HCT116 (cell line): ENCODE measurements at regions not wholly inside any gene's neighbourhood (a gene's known extent, or its start where the extent isn't known, plus 50 kb on each side); places are given as distances from the start of the nearest gene placed in this dataset.

Experiments
- ATAC-seq: fragments of 200-7000 bp; cut with Tn5 transposase; 2 replicates; pipeline ENCODE4 v1.9.1; 2020; ENCODE audit warnings: mild to moderate bottlenecking, moderate library complexity
- BruUV-seq: library from RNA; stranded (reverse); fragments of 400-500 nt; replicated peaks from 2 replicates; lab custom pipeline; 2021; lab: Mats Ljungman, UMichigan
- CTCF ChIA-PET: fragments of 300-600 bp; sonication (Branson Sonifier 250); formaldehyde crosslinking; loops from one replicate; lab custom pipeline; 2021; ENCODE audit warnings: antibody characterized with exemption; lab: Charles Lee
- POLR2A ChIA-PET: fragments of 300-600, 350-600 bp; sonication (Branson Sonifier 250); formaldehyde crosslinking; loops from one replicate; lab custom pipeline; 2021; ENCODE audit warnings: antibody characterized with exemption; lab: Charles Lee
- RAD21 ChIA-PET, 2 experiments: fragments of 300-600 bp; sonication (Branson Sonifier 250); formaldehyde crosslinking; loops; one replicate each; lab custom pipeline; 2023; ENCODE audit warnings: low total read pairs in 2 of 2; ENCODE audit not compliant: uncharacterized antibody in 2 of 2, unreplicated experiment in 2 of 2, low non-redundant PET in 1 of 2; lab: Charles Lee
- DNase-seq: peaks from one replicate; pipeline ENCODE4 v3.0.0-alpha.2; 2010; ENCODE audit warnings: low read depth, low spot score
- H2AFZ ChIP-seq: fragments of 200-600 bp; shearing (Covaris generic), sonication (generic); 2 replicates; pipeline ENCODE4 v1.6.1; 2017; ENCODE audit warnings: low read depth, mixed run types, mixed read lengths, antibody characterized with exemption, low read length; ENCODE audit not compliant: poor library complexity, severe bottlenecking
- H3K27ac ChIP-seq: 2 replicates; pipeline ENCODE4 v1.5.1; 2012; ENCODE audit warnings: low read depth, low read length
- H3K27me3 ChIP-seq: fragments of 200-600 bp; sonication (generic); 2 replicates; pipeline ENCODE4 v1.6.1; 2016; ENCODE audit warnings: mixed run types, low read length, mixed read lengths; ENCODE audit not compliant: insufficient read depth
- H3K36me3 ChIP-seq, 2 experiments: fragments of 200-500 bp in 1 of 2; fragments of 200-600 bp in 1 of 2; sonication (Bioruptor generic) in 1 of 2; sonication (generic) in 1 of 2; 2 replicates each; pipeline versions ENCODE4 v1.5.1 to v1.6.1; 2014 to 2016; ENCODE audit warnings: low read length in 2 of 2, inconsistent platforms in 1 of 2, mixed read lengths in 1 of 2, mixed run types in 1 of 2; ENCODE audit not compliant: insufficient read depth in 2 of 2, control insufficient read depth in 1 of 2
- H3K4me1 ChIP-seq, 2 experiments: fragments of 200-600 bp in 1 of 2; sonication (generic) in 1 of 2; 2 replicates each; pipeline versions ENCODE4 v1.5.1 to v1.6.1; 2012 to 2017; ENCODE audit warnings: low read length in 2 of 2, inconsistent platforms in 1 of 2, mild to moderate bottlenecking in 1 of 2, mixed read lengths in 1 of 2, mixed run types in 1 of 2, moderate library complexity in 1 of 2; ENCODE audit not compliant: insufficient read depth in 2 of 2, control insufficient read depth in 1 of 2
- H3K4me2 ChIP-seq: fragments of 200-600 bp; sonication (generic); 2 replicates; pipeline ENCODE4 v1.6.1; 2017; ENCODE audit warnings: mixed run types, low read length, mixed read lengths
- H3K4me3 ChIP-seq, 2 experiments: fragments of 200-600 bp in 1 of 2; sonication (generic) in 1 of 2; replicated peaks in 1 of 2; 2 replicates each; pipeline ENCODE4 v1.5.1; 2011 to 2016; ENCODE audit warnings: low read length in 2 of 2, control low read depth in 1 of 2, low read depth in 1 of 2, mild to moderate bottlenecking in 1 of 2, mixed read lengths in 1 of 2, mixed run types in 1 of 2
- H3K79me2 ChIP-seq: fragments of 200-600 bp; sonication (generic); 2 replicates; pipeline ENCODE4 v1.6.1; 2017; ENCODE audit warnings: mild to moderate bottlenecking, mixed run types, low read length, moderate library complexity, mixed read lengths; ENCODE audit not compliant: insufficient read depth
- H3K9ac ChIP-seq: fragments of 200-600 bp; sonication (generic); 2 replicates; pipeline ENCODE4 v1.6.1; 2016; ENCODE audit warnings: low read length, mixed read lengths
- H3K9me2 ChIP-seq: fragments of 200-600 bp; sonication (generic), shearing (Covaris generic); 2 replicates; pipeline ENCODE4 v1.6.1; 2017; ENCODE audit warnings: mixed run types, mild to moderate bottlenecking, moderate library complexity; ENCODE audit not compliant: insufficient read depth
- H3K9me3 ChIP-seq, 2 experiments: fragments of 200-500 bp in 1 of 2; fragments of 200-600 bp in 1 of 2; sonication (Bioruptor generic) in 1 of 2; sonication (generic) in 1 of 2; 2 replicates each; pipeline ENCODE4 v1.6.1; 2014 to 2017; ENCODE audit warnings: low read length in 2 of 2, mixed read lengths in 2 of 2, inconsistent platforms in 1 of 2, low read depth in 1 of 2, mild to moderate bottlenecking in 1 of 2, mixed run types in 1 of 2, moderate library complexity in 1 of 2; ENCODE audit not compliant: control insufficient read depth in 1 of 2, insufficient read depth in 1 of 2
- H4K20me1 ChIP-seq: fragments of 200-600 bp; sonication (generic), shearing (Covaris generic); 2 replicates; pipeline ENCODE4 v1.6.1; 2017; ENCODE audit warnings: mixed run types, mild to moderate bottlenecking, moderate library complexity; ENCODE audit not compliant: insufficient read depth
- CBX3 ChIP-seq: IDR thresholded peaks from 2 replicates; pipeline ENCODE4 v1.6.1; 2012; ENCODE audit warnings: low read depth
- CEBPB ChIP-seq: IDR thresholded peaks from 2 replicates; pipeline ENCODE4 v1.6.1; 2012; ENCODE audit warnings: low read depth
- EGR1 ChIP-seq: IDR thresholded peaks from 2 replicates; pipeline ENCODE4 v1.6.1; 2012; ENCODE audit warnings: low read depth
- ELF1 ChIP-seq: IDR thresholded peaks from 2 replicates; pipeline ENCODE4 v1.6.1; 2012; ENCODE audit warnings: low read depth, borderline replicate concordance
- EZH2 ChIP-seq: fragments of 200-600 bp; sonication (generic); IDR thresholded peaks from 2 replicates; pipeline ENCODE4 v1.6.1; 2017; ENCODE audit warnings: antibody characterized with exemption, mixed run types
- EZH2phosphoT487 ChIP-seq: fragments of 200-600 bp; IDR thresholded peaks from 2 replicates; pipeline ENCODE4 v1.6.1; 2018; ENCODE audit warnings: antibody characterized with exemption, borderline replicate concordance
- JUND ChIP-seq: IDR thresholded peaks from 2 replicates; pipeline ENCODE4 v1.6.1; 2012
- POLR2A ChIP-seq: IDR thresholded peaks from 2 replicates; pipeline ENCODE4 v1.7.0; 2011; ENCODE audit warnings: borderline replicate concordance; ENCODE audit not compliant: insufficient read depth, insufficient read length; ENCODE audit errors: extremely low read depth
- POLR2AphosphoS5 ChIP-seq: IDR thresholded peaks from 2 replicates; pipeline ENCODE4 v1.6.1; 2011; ENCODE audit warnings: mild to moderate bottlenecking, low read depth, low read length, moderate library complexity
- SIN3A ChIP-seq: IDR thresholded peaks from 2 replicates; pipeline ENCODE4 v1.6.1; 2012; ENCODE audit warnings: low read depth
- TCF7L2 ChIP-seq: IDR thresholded peaks from 2 replicates; pipeline ENCODE4 v1.7.0; 2011; ENCODE audit warnings: borderline replicate concordance, inconsistent platforms; ENCODE audit not compliant: insufficient read depth, insufficient read length; ENCODE audit errors: extremely low read depth
- ZFX ChIP-seq: fragments of 450-650 bp; IDR thresholded peaks from 2 replicates; pipeline ENCODE4 v1.6.1; 2017
- intact Hi-C: fragments of 100-400 bp; cut with micrococcal nuclease; formaldehyde crosslinking; loops from 2 replicates; pipeline ENCODE4 v1.10.0; 2022
- TF ChIP-seq, protein P1 (sequence below): IDR thresholded peaks from 2 replicates; pipeline ENCODE4 v1.6.1; 2012; ENCODE audit warnings: low read depth
- TF ChIP-seq, protein P2 (sequence below): IDR thresholded peaks from 2 replicates; pipeline ENCODE4 v1.6.1; 2012
- TF ChIP-seq, protein P3 (sequence below): IDR thresholded peaks from 2 replicates; pipeline ENCODE4 v1.6.1; 2011; ENCODE audit warnings: mild to moderate bottlenecking, low read length, moderate library complexity; ENCODE audit not compliant: insufficient replicate concordance; ENCODE audit errors: extremely low read depth
- TF ChIP-seq, protein P4 (sequence below): IDR thresholded peaks from 2 replicates; pipeline ENCODE4 v1.6.1; 2012
- TF ChIP-seq, protein P5 (sequence below), 3 experiments: fragments of 200-600 bp in 1 of 3; sonication (generic) in 1 of 3; IDR thresholded peaks in 2 of 3; conservative IDR thresholded peaks in 1 of 3; 2 replicates each; pipeline ENCODE4 v1.5.1; 2012 to 2017; ENCODE audit warnings: low read depth in 2 of 3, low read length in 2 of 3, antibody characterized with exemption in 1 of 3, borderline replicate concordance in 1 of 3, control low read depth in 1 of 3, mild to moderate bottlenecking in 1 of 3, mixed read lengths in 1 of 3, mixed run types in 1 of 3, moderate library complexity in 1 of 3; ENCODE audit not compliant: insufficient read depth in 1 of 3

DNA sequence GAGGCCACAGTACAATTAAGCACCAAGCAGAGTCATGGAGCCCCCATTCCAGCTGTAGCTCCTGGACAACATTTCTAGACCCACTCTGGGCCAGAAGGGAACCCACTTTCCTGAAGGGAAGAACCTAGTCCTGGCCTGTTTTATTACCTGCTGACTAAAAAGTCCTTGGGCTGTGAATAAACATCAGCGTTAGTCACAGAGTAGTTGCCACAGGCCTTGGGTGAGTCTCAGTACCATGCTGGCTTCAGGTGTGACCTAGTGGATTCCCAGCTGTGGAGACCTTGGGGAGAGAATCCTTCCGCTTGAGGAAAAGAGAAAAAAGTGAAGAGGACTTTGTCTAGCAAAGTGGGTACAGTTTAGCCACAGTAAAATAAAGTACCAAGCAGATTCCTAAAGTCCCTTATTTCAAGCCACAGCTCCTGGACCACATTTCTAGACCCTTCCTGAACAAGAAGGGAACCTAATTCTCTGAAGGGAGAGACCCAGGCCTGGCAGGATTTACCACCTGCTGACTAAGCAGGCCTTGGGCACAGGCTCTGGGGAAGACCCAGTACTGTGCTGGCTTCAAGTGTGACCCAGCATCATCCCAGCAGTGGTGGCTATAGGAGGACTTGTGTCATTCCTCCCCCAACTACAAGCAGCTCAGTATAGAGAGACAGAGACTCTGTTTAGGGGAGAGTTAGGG lies 118.3 kb upstream of the KCNH8 start:
- no peak overlapping the region for H3K27ac ChIP-seq
- no peaks in the 10 kb centered on the region for H3K9me2 ChIP-seq
- no peak for TF ChIP-seq CEBPB
- no peak for TF ChIP-seq POLR2A
- TF ChIP-seq, protein P1, sequence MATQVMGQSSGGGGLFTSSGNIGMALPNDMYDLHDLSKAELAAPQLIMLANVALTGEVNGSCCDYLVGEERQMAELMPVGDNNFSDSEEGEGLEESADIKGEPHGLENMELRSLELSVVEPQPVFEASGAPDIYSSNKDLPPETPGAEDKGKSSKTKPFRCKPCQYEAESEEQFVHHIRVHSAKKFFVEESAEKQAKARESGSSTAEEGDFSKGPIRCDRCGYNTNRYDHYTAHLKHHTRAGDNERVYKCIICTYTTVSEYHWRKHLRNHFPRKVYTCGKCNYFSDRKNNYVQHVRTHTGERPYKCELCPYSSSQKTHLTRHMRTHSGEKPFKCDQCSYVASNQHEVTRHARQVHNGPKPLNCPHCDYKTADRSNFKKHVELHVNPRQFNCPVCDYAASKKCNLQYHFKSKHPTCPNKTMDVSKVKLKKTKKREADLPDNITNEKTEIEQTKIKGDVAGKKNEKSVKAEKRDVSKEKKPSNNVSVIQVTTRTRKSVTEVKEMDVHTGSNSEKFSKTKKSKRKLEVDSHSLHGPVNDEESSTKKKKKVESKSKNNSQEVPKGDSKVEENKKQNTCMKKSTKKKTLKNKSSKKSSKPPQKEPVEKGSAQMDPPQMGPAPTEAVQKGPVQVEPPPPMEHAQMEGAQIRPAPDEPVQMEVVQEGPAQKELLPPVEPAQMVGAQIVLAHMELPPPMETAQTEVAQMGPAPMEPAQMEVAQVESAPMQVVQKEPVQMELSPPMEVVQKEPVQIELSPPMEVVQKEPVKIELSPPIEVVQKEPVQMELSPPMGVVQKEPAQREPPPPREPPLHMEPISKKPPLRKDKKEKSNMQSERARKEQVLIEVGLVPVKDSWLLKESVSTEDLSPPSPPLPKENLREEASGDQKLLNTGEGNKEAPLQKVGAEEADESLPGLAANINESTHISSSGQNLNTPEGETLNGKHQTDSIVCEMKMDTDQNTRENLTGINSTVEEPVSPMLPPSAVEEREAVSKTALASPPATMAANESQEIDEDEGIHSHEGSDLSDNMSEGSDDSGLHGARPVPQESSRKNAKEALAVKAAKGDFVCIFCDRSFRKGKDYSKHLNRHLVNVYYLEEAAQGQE = no peak
- TF ChIP-seq, protein P2, sequence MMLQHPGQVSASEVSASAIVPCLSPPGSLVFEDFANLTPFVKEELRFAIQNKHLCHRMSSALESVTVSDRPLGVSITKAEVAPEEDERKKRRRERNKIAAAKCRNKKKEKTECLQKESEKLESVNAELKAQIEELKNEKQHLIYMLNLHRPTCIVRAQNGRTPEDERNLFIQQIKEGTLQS = no peak
- TF ChIP-seq POLR2AphosphoS5 = no peak
- TF ChIP-seq EGR1 = no peak
- TF ChIP-seq CBX3 = no peak
- TF ChIP-seq TCF7L2 = no peak
- no peak for TF ChIP-seq JUND
- TF ChIP-seq, protein P3, sequence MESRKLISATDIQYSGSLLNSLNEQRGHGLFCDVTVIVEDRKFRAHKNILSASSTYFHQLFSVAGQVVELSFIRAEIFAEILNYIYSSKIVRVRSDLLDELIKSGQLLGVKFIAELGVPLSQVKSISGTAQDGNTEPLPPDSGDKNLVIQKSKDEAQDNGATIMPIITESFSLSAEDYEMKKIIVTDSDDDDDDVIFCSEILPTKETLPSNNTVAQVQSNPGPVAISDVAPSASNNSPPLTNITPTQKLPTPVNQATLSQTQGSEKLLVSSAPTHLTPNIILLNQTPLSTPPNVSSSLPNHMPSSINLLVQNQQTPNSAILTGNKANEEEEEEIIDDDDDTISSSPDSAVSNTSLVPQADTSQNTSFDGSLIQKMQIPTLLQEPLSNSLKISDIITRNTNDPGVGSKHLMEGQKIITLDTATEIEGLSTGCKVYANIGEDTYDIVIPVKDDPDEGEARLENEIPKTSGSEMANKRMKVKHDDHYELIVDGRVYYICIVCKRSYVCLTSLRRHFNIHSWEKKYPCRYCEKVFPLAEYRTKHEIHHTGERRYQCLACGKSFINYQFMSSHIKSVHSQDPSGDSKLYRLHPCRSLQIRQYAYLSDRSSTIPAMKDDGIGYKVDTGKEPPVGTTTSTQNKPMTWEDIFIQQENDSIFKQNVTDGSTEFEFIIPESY = no peak
- no peak for TF ChIP-seq ELF1
- TF ChIP-seq EZH2 = no peak
- TF ChIP-seq, protein P4, sequence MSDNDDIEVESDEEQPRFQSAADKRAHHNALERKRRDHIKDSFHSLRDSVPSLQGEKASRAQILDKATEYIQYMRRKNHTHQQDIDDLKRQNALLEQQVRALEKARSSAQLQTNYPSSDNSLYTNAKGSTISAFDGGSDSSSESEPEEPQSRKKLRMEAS = no peak
- TF ChIP-seq, protein P5, sequence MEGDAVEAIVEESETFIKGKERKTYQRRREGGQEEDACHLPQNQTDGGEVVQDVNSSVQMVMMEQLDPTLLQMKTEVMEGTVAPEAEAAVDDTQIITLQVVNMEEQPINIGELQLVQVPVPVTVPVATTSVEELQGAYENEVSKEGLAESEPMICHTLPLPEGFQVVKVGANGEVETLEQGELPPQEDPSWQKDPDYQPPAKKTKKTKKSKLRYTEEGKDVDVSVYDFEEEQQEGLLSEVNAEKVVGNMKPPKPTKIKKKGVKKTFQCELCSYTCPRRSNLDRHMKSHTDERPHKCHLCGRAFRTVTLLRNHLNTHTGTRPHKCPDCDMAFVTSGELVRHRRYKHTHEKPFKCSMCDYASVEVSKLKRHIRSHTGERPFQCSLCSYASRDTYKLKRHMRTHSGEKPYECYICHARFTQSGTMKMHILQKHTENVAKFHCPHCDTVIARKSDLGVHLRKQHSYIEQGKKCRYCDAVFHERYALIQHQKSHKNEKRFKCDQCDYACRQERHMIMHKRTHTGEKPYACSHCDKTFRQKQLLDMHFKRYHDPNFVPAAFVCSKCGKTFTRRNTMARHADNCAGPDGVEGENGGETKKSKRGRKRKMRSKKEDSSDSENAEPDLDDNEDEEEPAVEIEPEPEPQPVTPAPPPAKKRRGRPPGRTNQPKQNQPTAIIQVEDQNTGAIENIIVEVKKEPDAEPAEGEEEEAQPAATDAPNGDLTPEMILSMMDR (IDR thresholded peaks at IDR 0.05 in 2 of 3, conservative IDR thresholded peaks at IDR 0.05 in 1 of 3; ENCODE audit: borderline replicate concordance in 1 of 3, insufficient read depth in 1 of 3, low read depth in 2 of 3, low read length in 2 of 3) = no peak
- TF ChIP-seq EZH2phosphoT487 = no peak
- no peak for TF ChIP-seq SIN3A
- TF ChIP-seq ZFX = no peak
- ATAC-seq = no peak
- CTCF ChIA-PET = no interaction called here
- H3K9ac ChIP-seq = no peak overlapping the region
- H3K4me2 ChIP-seq = no peak overlapping the region
- no peaks in the 10 kb centered on the region for H3K4me1 ChIP-seq
- no peak overlapping the region for H3K4me3 ChIP-seq
- peaks cover 0 to 10% of the 10 kb centered on the region in 2 experiments; a peak in 2 of 4 replicates for H3K9me3 ChIP-seq
- no peak overlapping the region for H2AFZ ChIP-seq
- no peaks in the 10 kb centered on the region for H3K79me2 ChIP-seq
- no TSS peak for BruUV-seq
- no peaks in the 10 kb centered on the region for H4K20me1 ChIP-seq
- no peaks in the 10 kb centered on the region for H3K27me3 ChIP-seq
- POLR2A ChIA-PET = no interaction called here
- DNase-seq = no peak
- RAD21 ChIA-PET = no interaction called here
- H3K36me3 ChIP-seq = no peaks in the 10 kb centered on the region
- intact Hi-C loops = no loop called here
